CD14-positive monocyte (primary cell): ENCODE measurements at regions not wholly inside any gene's neighbourhood (a gene's known extent, or its start where the extent isn't known, plus 50 kb on each side); places are given as distances from the start of the nearest gene placed in this dataset.

Source experiments
- DNase-seq, 3 donors: peaks; one replicate each; pipeline ENCODE4 v3.0.0-alpha.2; 2011 to 2022
- H2AFZ ChIP-seq: 2 replicates; pipeline ENCODE4 v1.6.0; 2012; ENCODE audit warnings: mild to moderate bottlenecking, low read depth, low read length, inconsistent platforms; ENCODE audit not compliant: insufficient read depth, poor library complexity, severe bottlenecking
- H3K27ac ChIP-seq, 2 donors: 1 replicate in 1 of 2; 2 replicates in 1 of 2; pipeline ENCODE4 v1.5.1; 2012 to 2013; ENCODE audit warnings: low read length in 2 of 2, control low read depth in 1 of 2, inconsistent platforms in 1 of 2, low read depth in 1 of 2, mild to moderate bottlenecking in 1 of 2
- H3K27me3 ChIP-seq, 2 donors: one replicate each; pipeline versions ENCODE4 v1.6.0 to v1.6.1; 2011 to 2013; ENCODE audit warnings: low read length in 2 of 2; ENCODE audit not compliant: control insufficient read depth in 2 of 2, insufficient read depth in 2 of 2
- H3K36me3 ChIP-seq, 2 donors: replicated peaks in 1 of 2; 1 replicate in 1 of 2; 2 replicates in 1 of 2; pipeline versions ENCODE4 v1.5.1 to v1.6.1; 2012 to 2013; ENCODE audit warnings: low read length in 2 of 2, control low read depth in 1 of 2, inconsistent platforms in 1 of 2, mild to moderate bottlenecking in 1 of 2; ENCODE audit not compliant: insufficient read depth in 2 of 2, control insufficient read depth in 1 of 2
- H3K4me1 ChIP-seq, 2 donors: 1 replicate in 1 of 2; 2 replicates in 1 of 2; pipeline versions ENCODE4 v1.5.1 to v1.6.1; 2012 to 2013; ENCODE audit warnings: low read length in 2 of 2, control low read depth in 1 of 2, inconsistent platforms in 1 of 2, mild to moderate bottlenecking in 1 of 2, moderate library complexity in 1 of 2; ENCODE audit not compliant: insufficient read depth in 2 of 2, control insufficient read depth in 1 of 2
- H3K4me2 ChIP-seq: replicated peaks from 2 replicates; pipeline ENCODE3; 2012; ENCODE audit warnings: low read length, moderate library complexity, mild to moderate bottlenecking; ENCODE audit not compliant: poor library complexity, severe bottlenecking; ENCODE audit errors: extremely low read depth
- H3K4me3 ChIP-seq, 3 experiments: fragments of 200-600 bp in 1 of 3; sonication (generic) in 1 of 3; replicated peaks in 1 of 3; 1 replicate in 2 of 3; 2 replicates in 1 of 3; pipeline ENCODE4 v1.5.1; 2011 to 2013; ENCODE audit warnings: low read length in 3 of 3, mild to moderate bottlenecking in 3 of 3, control low read depth in 2 of 3, low read depth in 2 of 3, inconsistent platforms in 1 of 3, moderate library complexity in 1 of 3
- H3K79me2 ChIP-seq: 2 replicates; pipeline ENCODE4 v1.6.0; 2012; ENCODE audit warnings: mild to moderate bottlenecking, control low read depth, inconsistent platforms, low read length, moderate library complexity; ENCODE audit not compliant: insufficient read depth
- H3K9ac ChIP-seq: 2 replicates; pipeline ENCODE4 v1.6.0; 2017; ENCODE audit warnings: low read length, mild to moderate bottlenecking; ENCODE audit not compliant: insufficient read depth, poor library complexity, severe bottlenecking
- H3K9me3 ChIP-seq, 2 donors: replicated peaks in 1 of 2; 1 replicate in 1 of 2; 2 replicates in 1 of 2; pipeline versions ENCODE4 v1.5.1 to v1.6.1; 2012 to 2013; ENCODE audit warnings: low read length in 2 of 2, control low read depth in 1 of 2; ENCODE audit not compliant: control insufficient read depth in 1 of 2, insufficient read depth in 1 of 2
- H4K20me1 ChIP-seq: 2 replicates; pipeline ENCODE4 v1.6.0; 2012; ENCODE audit warnings: mild to moderate bottlenecking, low read length, control low read depth, moderate library complexity; ENCODE audit not compliant: insufficient read depth
- H3K27ac Mint-ChIP-seq, 7 donors: one replicate each; pipeline ENCODE4 v1.8.0; 2020; ENCODE audit warnings: mild to moderate bottlenecking in 7 of 7, mixed read lengths in 7 of 7, moderate library complexity in 6 of 7, inconsistent platforms in 2 of 7
- H3K27me3 Mint-ChIP-seq, 3 donors: one replicate each; pipeline ENCODE4 v1.8.0; 2021 to 2022; ENCODE audit warnings: low read depth in 3 of 3, mild to moderate bottlenecking in 3 of 3, mixed read lengths in 3 of 3, moderate library complexity in 3 of 3, inconsistent platforms in 1 of 3
- H3K36me3 Mint-ChIP-seq, 2 donors: one replicate each; pipeline ENCODE4 v1.8.0; 2020; ENCODE audit warnings: mixed read lengths in 2 of 2, inconsistent platforms in 1 of 2, mild to moderate bottlenecking in 1 of 2
- H3K4me1 Mint-ChIP-seq: one replicate; pipeline ENCODE4 v1.8.0; 2020; ENCODE audit warnings: mild to moderate bottlenecking, mixed read lengths
- H3K4me3 Mint-ChIP-seq, 2 donors: one replicate each; pipeline ENCODE4 v1.8.0; 2020; ENCODE audit warnings: mild to moderate bottlenecking in 2 of 2, mixed read lengths in 2 of 2, moderate library complexity in 1 of 2
- H3K9me3 Mint-ChIP-seq, 7 donors: one replicate each; pipeline ENCODE4 v1.8.0; 2020 to 2022; ENCODE audit warnings: mixed read lengths in 7 of 7, mild to moderate bottlenecking in 6 of 7, moderate library complexity in 6 of 7, inconsistent platforms in 2 of 7
- CTCF ChIP-seq: fragments of 200-600 bp; IDR thresholded peaks from one replicate; pipeline ENCODE4 v1.8.0; 2022; ENCODE audit warnings: antibody characterized with exemption, mild to moderate bottlenecking
- WGBS: methylation state at CpG from one replicate; pipeline ENCODE4 v1.1.5; 2013; ENCODE audit warnings: missing lambda C conversion rate; ENCODE audit not compliant: insufficient coverage; 5-methylcytosine and 5-hydroxymethylcytosine counted together
- intact Hi-C, 2 donors: fragments of 100-400 bp; cut with micrococcal nuclease; formaldehyde crosslinking; loops; one replicate each; pipeline versions ENCODE4 v1.15.0 to v1.15.1; 2023

GRCh38 chr9:24296124-24296523 lies 249.6 kb downstream of the IZUMO3 start:
- Histone ChIP-seq H3K36me3 (no peaks in the 10 kb centered on the region), H3K79me2 (no peaks in the 10 kb centered on the region), H3K9me3 (peaks cover under 1 to 4% of the 10 kb centered on the region in 2 donors), H3K9ac (no peak overlapping the region), H3K4me3 (no peak overlapping the region), H3K27me3 (no peaks in the 10 kb centered on the region), H3K27ac (no peak overlapping the region), H3K4me1 (no peaks in the 10 kb centered on the region), H3K4me2 (no peak overlapping the region), H2AFZ (no peak overlapping the region), H4K20me1 (no peaks in the 10 kb centered on the region)
- H3K27ac Mint-ChIP-seq, result no peak overlapping the region
- intact Hi-C loops, result no loop called here
- H3K36me3 Mint-ChIP-seq, result no peaks in the 10 kb centered on the region
- no peaks in the 10 kb centered on the region for H3K4me1 Mint-ChIP-seq
- H3K4me3 Mint-ChIP-seq, result no peak overlapping the region
- no peak for TF ChIP-seq CTCF
- peaks cover 0 to 7% (median 4%) of the 10 kb centered on the region in 7 donors for H3K9me3 Mint-ChIP-seq
- no peak for DNase-seq
- H3K27me3 Mint-ChIP-seq, result no peaks in the 10 kb centered on the region
- no CpG with 5 or more reads among the region's 1 CpG for WGBS

GRCh38 chr9:24293386-24293785 lies 252.3 kb downstream of the IZUMO3 start:
- Histone ChIP-seq H3K4me3 (no peak overlapping the region), H3K27ac (no peak overlapping the region), H3K36me3 (no peaks in the 10 kb centered on the region), H2AFZ (no peak overlapping the region), H3K9me3 (peaks cover 4 to 8% of the 10 kb centered on the region in 2 donors), H3K79me2 (no peaks in the 10 kb centered on the region), H3K27me3 (no peaks in the 10 kb centered on the region), H3K4me1 (no peaks in the 10 kb centered on the region), H3K9ac (no peak overlapping the region), H4K20me1 (no peaks in the 10 kb centered on the region), H3K4me2 (no peak overlapping the region)
- DNase-seq, result no peak
- H3K36me3 Mint-ChIP-seq, result no peaks in the 10 kb centered on the region
- no peak overlapping the region for H3K27ac Mint-ChIP-seq
- no peak overlapping the region for H3K4me3 Mint-ChIP-seq
- H3K4me1 Mint-ChIP-seq, result no peaks in the 10 kb centered on the region
- no peaks in the 10 kb centered on the region for H3K27me3 Mint-ChIP-seq
- TF ChIP-seq CTCF, result no peak
- 100% methylated on average over 2 of the region's 4 CpGs for WGBS
- intact Hi-C loops, result no loop called here
- peaks cover 0 to 9% (median 4%) of the 10 kb centered on the region in 7 donors for H3K9me3 Mint-ChIP-seq
